MCF 10A (cell line): ENCODE measurements at regions not wholly inside any gene's neighbourhood (a gene's known extent, or its start where the extent isn't known, plus 50 kb on each side); places are given as distances from the start of the nearest gene placed in this dataset.

ENCODE experiments used
- BruUV-seq: library from RNA; stranded (reverse); fragments of 400-500 nt; replicated peaks from 2 replicates; lab custom pipeline; 2021; lab: Mats Ljungman, UMichigan
- CTCF ChIA-PET: fragments of 300-600 bp; sonication (Branson Sonifier 250); formaldehyde crosslinking; extraction: SDS; loops from one replicate; lab custom pipeline; 2021; ENCODE audit warnings: antibody characterized with exemption, inconsistent platforms; lab: Yijun Ruan, JAX
- POLR2A ChIA-PET: fragments of 300-600, 350-650 bp; sonication (Branson Sonifier 250); formaldehyde crosslinking; extraction: SDS; loops from one replicate; lab custom pipeline; 2020; ENCODE audit warnings: antibody characterized with exemption, inconsistent platforms; lab: Yijun Ruan, JAX
- DNase-seq: peaks from one replicate; pipeline ENCODE4 v3.0.0-alpha.2; 2018; ENCODE audit not compliant: unreplicated experiment
- H3K27ac Mint-ChIP-seq: one replicate; pipeline ENCODE4 v1.8.0; 2022; ENCODE audit warnings: mild to moderate bottlenecking, low read depth, mixed read lengths; ENCODE audit not compliant: unreplicated experiment
- H3K27me3 Mint-ChIP-seq: one replicate; pipeline ENCODE4 v1.8.0; 2022; ENCODE audit warnings: mixed read lengths; ENCODE audit not compliant: insufficient read depth, unreplicated experiment
- H3K36me3 Mint-ChIP-seq: one replicate; pipeline ENCODE4 v1.8.0; 2022; ENCODE audit warnings: mild to moderate bottlenecking, moderate library complexity, mixed read lengths; ENCODE audit not compliant: insufficient read depth, unreplicated experiment
- H3K4me1 Mint-ChIP-seq: one replicate; pipeline ENCODE4 v1.8.0; 2022; ENCODE audit warnings: mixed read lengths; ENCODE audit not compliant: insufficient read depth, unreplicated experiment
- H3K4me3 Mint-ChIP-seq: one replicate; pipeline ENCODE4 v1.8.0; 2022; ENCODE audit warnings: mild to moderate bottlenecking, moderate library complexity, mixed read lengths; ENCODE audit not compliant: unreplicated experiment
- H3K9me3 Mint-ChIP-seq: one replicate; pipeline ENCODE4 v1.8.0; 2022; ENCODE audit warnings: mixed read lengths; ENCODE audit not compliant: unreplicated experiment
- CTCF ChIP-seq: fragments of 200-600 bp; IDR thresholded peaks from one replicate; pipeline ENCODE4 v1.8.0; 2022; ENCODE audit warnings: antibody characterized with exemption, mild to moderate bottlenecking; ENCODE audit not compliant: unreplicated experiment
- intact Hi-C: fragments of 100-400 bp; cut with micrococcal nuclease; formaldehyde crosslinking; loops from 2 replicates; pipeline ENCODE4 v1.14.1; 2022

DNA sequence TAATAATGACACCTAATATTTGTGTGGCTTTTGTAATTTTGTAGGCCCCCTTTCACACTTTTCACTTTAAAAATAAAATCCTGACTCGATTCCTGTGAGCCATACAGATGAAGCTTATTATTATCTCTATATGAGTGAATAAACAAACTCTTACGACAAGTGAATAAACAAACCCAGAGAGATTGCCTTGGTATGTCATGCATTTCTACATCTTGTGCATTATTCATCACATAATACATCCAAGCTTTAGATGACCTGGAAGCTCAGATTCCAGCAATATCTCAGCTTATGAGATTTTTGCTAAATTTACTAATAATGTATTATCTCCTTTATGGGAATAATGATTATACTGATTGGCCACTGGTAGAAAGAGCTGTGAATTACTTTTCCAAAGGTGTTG is 248.2 kb downstream of the TBX18 start:
- no peaks in the 10 kb centered on the region for H3K36me3 Mint-ChIP-seq
- H3K4me3 Mint-ChIP-seq = no peak overlapping the region
- intact Hi-C loops = no loop called here
- TF ChIP-seq CTCF = no peak
- no TSS peak for BruUV-seq
- no peak overlapping the region for H3K27ac Mint-ChIP-seq
- DNase-seq = peak; percentile 2
- ChIA-PET CTCF (interaction anchor here (0.6 kb wide), 2 partner anchors 36 to 673 kb away, joined by 4 read pairs; no protein-coding TSS in a partner anchor), POLR2A (no interaction called here)
- H3K9me3 Mint-ChIP-seq = no peaks in the 10 kb centered on the region
- peaks cover 3% of the 10 kb centered on the region for H3K4me1 Mint-ChIP-seq
- H3K27me3 Mint-ChIP-seq = no peaks in the 10 kb centered on the region

DNA sequence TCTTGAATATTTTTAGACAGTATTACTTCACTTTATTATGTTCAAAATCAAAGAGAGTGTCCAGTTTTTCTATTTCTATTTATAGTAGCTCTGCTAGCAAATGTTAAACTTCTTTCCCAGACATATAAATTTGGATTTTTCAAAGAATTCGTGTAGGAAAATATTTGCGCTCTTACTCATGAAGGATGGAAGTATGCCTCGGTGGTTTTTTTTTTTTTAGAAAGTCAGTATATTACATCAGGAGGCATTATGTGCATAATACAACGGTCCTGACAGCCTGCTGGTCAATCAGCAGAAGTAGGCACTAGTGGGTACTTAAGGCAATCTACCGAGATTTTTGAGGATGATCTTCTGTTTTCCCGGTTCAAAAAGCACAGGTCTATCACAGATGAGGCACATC is 249.3 kb downstream of the TBX18 start:
- ChIA-PET POLR2A (interaction anchor here (0.5 to 0.6 kb wide), 3 partner anchors 22 to 526 kb away, joined by 3 to 5 read pairs (median 3); no protein-coding TSS in a partner anchor), CTCF (interaction anchor here (0.8 kb wide), 1 partner anchor 145 kb away, joined by 3 read pairs; no protein-coding TSS in a partner anchor)
- no peaks in the 10 kb centered on the region for H3K36me3 Mint-ChIP-seq
- no peaks in the 10 kb centered on the region for H3K27me3 Mint-ChIP-seq
- DNase-seq = no peak
- no peaks in the 10 kb centered on the region for H3K9me3 Mint-ChIP-seq
- no peak overlapping the region for H3K27ac Mint-ChIP-seq
- no peak for TF ChIP-seq CTCF
- H3K4me3 Mint-ChIP-seq = no peak overlapping the region
- intact Hi-C loops = no loop called here
- no TSS peak for BruUV-seq
- no peaks in the 10 kb centered on the region for H3K4me1 Mint-ChIP-seq

DNA sequence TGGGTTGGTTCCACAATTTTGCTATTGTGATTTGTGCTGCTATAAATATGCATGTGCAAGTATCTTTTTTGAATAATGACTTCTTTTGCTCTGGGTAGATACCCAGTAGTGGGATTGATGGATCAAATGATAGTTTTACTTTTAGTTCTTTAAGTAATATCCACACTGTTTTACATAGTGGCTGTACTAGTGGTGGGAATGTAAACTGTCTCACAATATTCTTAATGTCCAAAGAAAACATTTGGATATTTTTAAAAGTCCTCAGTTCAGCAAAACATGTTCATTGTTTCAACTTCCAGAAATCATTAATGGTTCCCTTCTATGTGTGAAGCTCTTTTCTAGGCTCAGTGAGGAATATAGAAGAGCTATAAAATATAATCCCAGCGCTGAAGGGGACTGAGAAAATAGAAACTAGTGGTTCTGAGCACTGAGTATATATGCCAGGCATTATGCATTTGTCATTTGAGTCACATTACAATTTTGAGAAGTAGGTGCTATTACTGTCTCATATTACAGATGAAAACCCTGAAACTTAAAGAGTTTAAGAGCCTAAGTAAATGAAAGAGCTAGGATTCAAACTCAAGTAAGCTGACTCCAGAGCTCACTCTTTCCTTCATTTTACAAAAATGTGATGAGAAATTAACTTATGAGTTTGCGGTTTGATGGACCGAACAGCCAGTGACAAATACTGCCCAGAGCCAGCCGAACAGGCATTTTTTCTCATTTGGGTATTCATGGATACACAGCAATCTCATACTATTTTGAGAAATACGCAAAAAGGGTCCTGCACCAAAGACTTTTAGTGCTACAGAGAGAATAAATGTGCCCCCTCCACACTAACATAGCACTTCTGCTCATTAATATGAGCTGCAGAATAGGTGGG is 250.1 kb downstream of the TBX18 start:
- ChIA-PET POLR2A (interaction anchor here (0.5 to 0.6 kb wide), 2 partner anchors 22 to 525 kb away, joined by 3 to 5 read pairs; no protein-coding TSS in a partner anchor), CTCF (interaction anchor here (0.8 kb wide), 1 partner anchor 144 kb away, joined by 3 read pairs; no protein-coding TSS in a partner anchor)
- BruUV-seq = no TSS peak
- Mint-ChIP-seq H3K36me3 (no peaks in the 10 kb centered on the region), H3K4me3 (no peak overlapping the region), H3K27me3 (no peaks in the 10 kb centered on the region), H3K27ac (no peak overlapping the region), H3K9me3 (no peaks in the 10 kb centered on the region), H3K4me1 (no peaks in the 10 kb centered on the region)
- no peak for TF ChIP-seq CTCF
- no peak for DNase-seq
- intact Hi-C loops = no loop called here

DNA sequence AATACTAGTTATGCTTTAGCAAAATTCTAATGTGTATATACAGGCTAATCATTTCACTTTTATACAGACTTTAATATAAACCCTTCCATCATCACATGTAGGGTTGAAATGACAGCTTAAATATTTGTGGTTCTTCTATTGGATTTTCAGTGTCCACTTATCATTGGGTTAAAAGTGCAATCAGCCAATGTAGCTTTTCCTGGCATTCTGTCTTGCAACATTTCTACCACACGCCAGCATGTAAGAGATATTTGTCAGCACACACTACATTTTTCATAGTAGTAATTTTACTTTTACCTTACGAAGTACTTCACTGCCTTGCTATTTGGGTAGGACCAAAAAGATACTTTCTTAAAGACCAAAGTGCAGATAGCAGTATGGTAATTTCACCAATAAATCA is 252.0 kb downstream of the TBX18 start:
- CTCF ChIA-PET = no interaction called here
- TF ChIP-seq CTCF = no peak
- intact Hi-C loops = no loop called here
- BruUV-seq = no TSS peak
- Mint-ChIP-seq H3K27ac (no peak overlapping the region), H3K36me3 (no peaks in the 10 kb centered on the region), H3K9me3 (no peaks in the 10 kb centered on the region), H3K27me3 (no peaks in the 10 kb centered on the region), H3K4me1 (peaks cover 11% of the 10 kb centered on the region), H3K4me3 (no peak overlapping the region)
- no peak for DNase-seq
- POLR2A ChIA-PET = no interaction called here
